ENCODE measurements at regions not wholly inside any gene's neighbourhood (a gene's known extent, or its start where the extent isn't known, plus 50 kb on each side); places are given as distances from the start of the nearest gene placed in this dataset.

- no peak for DNase-seq
These were observed 231.5 kb downstream of the C6orf118 start for GRCh38 chr6:165077876-165078275.

- no peak for DNase-seq
These were observed 237.5 kb downstream of the C6orf118 start for GRCh38 chr6:165071906-165072305.

- no peak for DNase-seq
These were observed 248.7 kb downstream of the C6orf118 start for GRCh38 chr6:165060720-165061119.

GRCh38 chr6:165059032-165059431 is 250.4 kb downstream of the C6orf118 start:
- no peak for DNase-seq

- DNase-seq = no peak
These were observed 253.1 kb downstream of the C6orf118 start for GRCh38 chr6:165056292-165056691.

GRCh38 chr6:165055231-165055630 is 254.2 kb downstream of the C6orf118 start:
- DNase-seq = no peak

- DNase-seq = no peak
These were observed 256.6 kb downstream of the C6orf118 start for GRCh38 chr6:165052561-165053480.

- peak; percentile 55 for DNase-seq
These were observed 260.0 kb downstream of the C6orf118 start for GRCh38 chr6:165049362-165049761.

GRCh38 chr6:165047952-165048351 is 261.5 kb downstream of the C6orf118 start:
- no peak for DNase-seq

GRCh38 chr6:165045631-165046030 is 263.8 kb downstream of the C6orf118 start:
- DNase-seq = no peak

GRCh38 chr6:165042912-165043311 is 266.5 kb downstream of the C6orf118 start:
- no peak for DNase-seq

GRCh38 chr6:165040440-165040839 is 269.0 kb downstream of the C6orf118 start:
- DNase-seq = no peak

- no peak for DNase-seq
These were observed 275.1 kb downstream of the C6orf118 start for GRCh38 chr6:165034271-165034741.

- DNase-seq = no peak
These were observed 277.9 kb downstream of the C6orf118 start for GRCh38 chr6:165031502-165031901.

- DNase-seq = no peak
These were observed 284.4 kb downstream of the C6orf118 start for GRCh38 chr6:165025040-165025439.

- DNase-seq = no peak
These were observed 289.7 kb downstream of the C6orf118 start for GRCh38 chr6:165019681-165020080.

GRCh38 chr6:165015676-165016075 is 293.7 kb downstream of the C6orf118 start:
- DNase-seq = no peak

- no peak for DNase-seq
These were observed 295.7 kb downstream of the C6orf118 start for GRCh38 chr6:165013701-165014100.

- no peak for DNase-seq
These were observed 297.2 kb downstream of the C6orf118 start for GRCh38 chr6:165012183-165012582.

GRCh38 chr6:165010556-165011535 is 298.6 kb downstream of the C6orf118 start:
- no peak for DNase-seq

- DNase-seq = no peak
These were observed 300.4 kb downstream of the C6orf118 start for GRCh38 chr6:165008971-165009370.

GRCh38 chr6:165002866-165003265 is 306.5 kb downstream of the C6orf118 start:
- DNase-seq = no peak

GRCh38 chr6:165002358-165002757 is 307.0 kb downstream of the C6orf118 start:
- DNase-seq = no peak

Data from hematopoietic multipotent progenitor cell treated with erythropoietin and hydrocortisone succinate and interleukin-3 and kit ligand, for 6 days (in vitro differentiated cells).